NCI-H1417 (cell line): ENCODE measurements at regions not wholly inside any gene's neighbourhood (a gene's known extent, or its start where the extent isn't known, plus 50 kb on each side); places are given as distances from the start of the nearest gene placed in this dataset.

ENCODE experiments used
- DNase-seq, 3 experiments: peaks; one replicate each; lab custom pipeline; 2025; lab: John Stamatoyannopoulos, UW

DNA sequence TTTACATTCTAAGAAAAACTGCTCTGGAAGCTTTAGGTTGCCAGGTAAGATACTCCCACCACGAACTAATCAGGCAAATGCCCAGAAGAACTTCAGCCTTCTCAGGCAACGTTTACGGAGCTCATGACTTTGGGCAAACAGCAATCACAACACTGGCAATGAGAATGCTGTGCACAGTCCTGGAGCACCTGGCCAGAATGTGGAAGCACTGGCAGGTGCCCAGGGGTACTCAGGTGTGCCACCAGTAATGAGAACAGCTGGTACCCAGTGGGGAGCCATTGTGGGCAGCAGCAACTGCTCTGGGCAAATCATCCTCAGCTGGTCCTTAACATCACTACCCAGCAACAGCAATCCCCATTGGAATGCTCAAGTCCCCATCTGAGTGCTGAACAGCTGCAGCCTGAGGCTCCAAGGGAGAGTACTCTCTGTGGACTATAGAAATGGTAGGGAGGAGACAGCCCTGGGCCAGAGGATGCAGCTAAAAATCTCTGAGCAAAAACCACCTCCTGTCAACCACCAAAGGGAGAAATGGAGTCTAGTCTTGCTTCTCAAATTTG, 210.0 kb downstream of the FOXO1 start:
- peak; percentile 8 to 51 (median 13) for DNase-seq

GRCh38 chr13:40456979-40457553, 209.4 kb downstream of the FOXO1 start:
- DNase-seq = no peak

GRCh38 chr13:40457929-40458719, 208.3 kb downstream of the FOXO1 start:
- peak in 1 of 3 experiments; percentile 10 for DNase-seq

DNA sequence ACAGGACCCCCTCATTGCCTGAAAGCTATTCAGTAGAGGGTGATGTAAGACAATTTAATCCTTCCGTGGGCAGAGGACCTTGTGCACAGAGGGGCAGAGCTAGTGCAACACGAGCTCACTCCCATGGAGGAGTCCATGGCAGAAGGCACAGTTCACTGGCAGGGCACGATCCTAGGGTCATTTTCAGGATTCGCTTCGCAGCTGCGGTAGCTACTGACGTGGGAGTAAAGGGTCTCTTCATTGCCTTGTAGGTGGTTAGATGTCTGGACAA, 207.8 kb downstream of the FOXO1 start:
- DNase-seq = no peak

DNA sequence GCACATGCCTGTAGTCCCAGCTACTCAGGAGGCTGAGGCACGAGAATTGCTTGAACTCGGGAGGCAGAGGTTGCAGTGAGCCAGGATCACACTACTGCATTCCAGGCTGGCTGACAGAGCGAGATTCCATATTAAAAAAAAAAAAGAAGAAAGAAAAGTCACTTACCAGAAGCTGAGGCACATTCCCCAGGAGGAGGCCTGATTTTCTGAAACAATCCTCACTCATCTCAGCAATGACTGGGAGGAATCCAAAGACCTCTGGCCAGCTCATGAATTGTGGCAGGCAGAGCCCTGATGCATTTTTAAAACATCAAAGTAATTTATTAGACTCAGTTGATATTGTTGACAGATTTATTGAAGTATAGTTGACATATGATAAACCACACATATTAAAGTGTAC, 206.3 kb downstream of the FOXO1 start:
- DNase-seq = no peak

DNA sequence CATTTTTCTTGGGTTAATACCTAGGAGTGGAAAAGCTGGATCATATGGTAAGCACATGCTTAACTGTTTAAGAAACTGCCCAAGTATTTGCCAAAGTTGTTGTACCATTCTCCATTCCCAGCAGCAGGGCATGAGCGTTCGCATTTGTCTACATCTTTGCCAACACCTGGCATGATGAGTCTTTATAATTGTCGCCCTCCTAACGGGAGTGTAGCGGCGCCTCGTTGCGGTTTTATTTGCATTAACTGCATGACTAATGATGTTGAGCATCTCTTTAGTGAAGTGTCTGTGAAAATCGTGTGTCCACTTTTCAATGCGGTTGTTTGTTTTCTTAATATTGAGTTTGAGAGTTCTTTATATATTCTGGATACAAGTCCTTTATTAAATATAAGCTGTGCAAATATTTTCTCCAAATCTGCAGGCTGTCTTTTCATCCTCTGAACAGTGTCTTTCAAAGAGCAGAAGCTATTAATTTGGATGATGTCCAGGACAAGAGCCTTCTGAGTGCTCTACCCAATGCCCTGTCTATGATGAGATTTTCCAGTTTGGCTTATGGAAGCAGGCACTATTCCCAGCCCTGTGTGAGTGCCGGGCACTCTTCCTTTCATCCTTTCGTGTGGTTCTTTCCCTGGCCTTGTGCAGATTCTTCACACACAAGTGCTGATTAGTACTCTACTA, 202.0 kb downstream of the FOXO1 start:
- DNase-seq = peak in 1 of 3 experiments; percentile 36

DNA sequence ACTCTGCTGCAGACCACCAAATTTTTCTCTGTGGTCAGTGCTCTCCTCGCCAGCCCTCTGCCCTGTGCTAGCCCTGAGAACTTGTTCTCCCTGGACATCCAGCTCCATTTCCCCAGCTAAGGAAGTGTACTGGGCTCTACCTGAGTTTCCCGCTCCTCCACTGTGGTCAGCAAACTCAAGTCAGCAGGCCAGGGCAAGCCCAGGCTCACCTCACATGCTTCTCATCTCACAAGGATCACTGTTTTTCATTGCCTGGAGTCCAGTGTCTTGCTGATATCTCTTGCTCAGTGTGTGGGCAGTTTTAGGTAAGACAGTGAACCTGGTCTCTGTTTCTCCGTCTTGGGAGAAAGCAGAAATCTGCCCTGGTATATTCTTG, 201.4 kb downstream of the FOXO1 start:
- no peak for DNase-seq

DNA sequence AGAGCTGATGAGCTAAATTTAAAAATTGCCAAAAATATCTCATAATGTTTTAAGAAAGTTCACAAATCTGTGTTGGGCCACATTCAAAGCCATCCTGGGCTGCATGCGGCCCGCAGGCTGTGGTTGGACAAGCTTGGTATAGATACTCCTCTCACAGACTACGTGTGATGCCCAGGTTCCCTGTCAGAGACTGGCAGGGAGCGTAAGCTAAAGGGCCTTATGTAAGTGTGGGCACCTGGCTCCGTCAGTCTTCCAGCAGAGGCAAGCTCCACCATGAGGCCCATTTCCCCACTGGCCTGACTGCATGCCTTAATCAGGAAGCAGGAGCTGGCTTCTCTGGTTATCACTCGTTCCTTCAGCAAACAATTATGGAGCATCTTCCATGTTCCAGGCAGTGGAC, 200.2 kb downstream of the FOXO1 start:
- no peak for DNase-seq

DNA sequence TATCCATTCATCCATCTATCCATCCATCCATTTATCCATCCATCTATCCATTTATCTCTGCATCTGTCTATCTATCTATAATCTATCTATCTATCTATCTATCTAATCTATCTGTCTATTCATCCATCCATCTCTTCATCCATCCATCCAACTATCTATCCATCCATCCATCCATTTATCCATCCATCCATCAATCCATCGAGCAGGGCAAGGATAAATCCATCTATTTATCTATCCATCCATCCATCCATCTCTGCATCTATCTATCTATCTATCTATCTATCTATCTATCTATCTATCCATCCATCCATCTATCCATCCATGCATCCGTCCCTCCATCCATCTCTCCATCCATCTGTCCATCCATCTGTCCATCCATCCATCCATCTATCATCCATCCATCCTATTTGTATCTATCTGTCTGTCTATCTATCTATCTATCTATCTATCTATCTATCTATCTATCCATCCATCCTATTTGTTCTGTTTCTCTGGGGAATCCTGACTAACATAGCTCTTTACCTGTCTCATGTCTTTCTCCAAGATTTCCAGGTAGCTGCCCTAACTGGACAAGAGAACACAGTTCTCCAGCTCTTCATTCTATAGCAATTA, 198.1 kb downstream of the FOXO1 start:
- DNase-seq = no peak

- DNase-seq = no peak
Measured at GRCh38 chr13:40469581-40470310, 196.7 kb downstream of the FOXO1 start.

DNA sequence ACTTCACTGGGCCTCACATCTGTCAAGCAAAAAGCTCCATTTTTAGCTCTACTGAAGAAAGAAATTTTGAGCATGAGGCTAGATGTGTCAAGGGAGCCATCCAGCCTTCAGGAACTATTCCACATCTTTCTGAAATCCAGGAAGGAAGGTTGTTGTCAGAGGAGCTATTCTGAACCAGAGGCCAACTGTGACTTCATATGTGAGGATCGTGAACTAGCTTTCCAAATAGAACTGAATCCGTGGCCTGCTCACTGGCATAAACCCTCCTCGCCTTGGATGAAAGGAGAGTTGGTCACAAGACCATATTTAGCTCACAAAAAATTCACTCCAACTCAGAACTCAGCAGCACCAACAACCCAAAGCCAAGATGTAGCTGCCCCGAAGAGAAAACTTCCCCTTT, 195.8 kb downstream of the FOXO1 start:
- no peak for DNase-seq

GRCh38 chr13:40471076-40471475, 195.4 kb downstream of the FOXO1 start:
- DNase-seq = no peak

GRCh38 chr13:40471911-40472310, 194.5 kb downstream of the FOXO1 start:
- DNase-seq = no peak

DNA sequence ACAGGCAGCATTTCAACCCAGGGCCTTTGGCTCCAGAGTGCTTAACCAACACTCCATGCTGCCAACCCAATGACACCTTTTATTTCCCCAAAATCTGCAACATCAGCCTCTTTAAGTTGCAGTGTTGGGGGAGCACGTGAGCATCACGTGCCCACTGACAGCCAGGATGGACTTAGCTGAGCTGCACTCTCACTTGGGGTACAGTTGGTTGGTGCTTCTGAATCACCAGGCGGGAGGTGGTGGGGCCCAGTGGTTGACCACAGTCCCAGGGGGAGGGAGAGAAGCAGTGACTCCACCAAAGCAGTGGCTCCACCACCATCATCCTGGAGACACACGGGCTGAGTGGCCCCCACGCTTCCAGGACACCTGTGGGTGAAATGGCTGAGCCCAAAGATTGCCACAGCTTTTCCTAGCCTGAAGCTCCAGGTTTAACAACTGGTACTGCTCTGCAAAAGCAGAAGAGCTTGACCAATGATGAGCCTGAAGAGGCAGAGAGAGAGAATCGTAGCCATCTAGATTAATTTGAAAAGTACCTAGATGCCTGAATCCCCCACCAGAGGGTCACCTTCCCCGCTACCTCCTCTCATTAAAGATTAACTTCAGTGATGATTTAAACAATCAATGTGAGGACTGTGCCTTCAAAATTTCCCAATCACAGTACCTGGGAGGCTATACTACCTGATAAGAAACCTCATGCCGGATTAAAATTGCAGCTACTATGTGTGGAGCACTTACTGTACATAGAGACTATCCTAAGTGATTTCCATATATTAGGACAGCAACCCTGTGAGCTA, 193.8 kb downstream of the FOXO1 start:
- no peak for DNase-seq

GRCh38 chr13:40475617-40476016, 190.8 kb downstream of the FOXO1 start:
- DNase-seq = no peak

DNA sequence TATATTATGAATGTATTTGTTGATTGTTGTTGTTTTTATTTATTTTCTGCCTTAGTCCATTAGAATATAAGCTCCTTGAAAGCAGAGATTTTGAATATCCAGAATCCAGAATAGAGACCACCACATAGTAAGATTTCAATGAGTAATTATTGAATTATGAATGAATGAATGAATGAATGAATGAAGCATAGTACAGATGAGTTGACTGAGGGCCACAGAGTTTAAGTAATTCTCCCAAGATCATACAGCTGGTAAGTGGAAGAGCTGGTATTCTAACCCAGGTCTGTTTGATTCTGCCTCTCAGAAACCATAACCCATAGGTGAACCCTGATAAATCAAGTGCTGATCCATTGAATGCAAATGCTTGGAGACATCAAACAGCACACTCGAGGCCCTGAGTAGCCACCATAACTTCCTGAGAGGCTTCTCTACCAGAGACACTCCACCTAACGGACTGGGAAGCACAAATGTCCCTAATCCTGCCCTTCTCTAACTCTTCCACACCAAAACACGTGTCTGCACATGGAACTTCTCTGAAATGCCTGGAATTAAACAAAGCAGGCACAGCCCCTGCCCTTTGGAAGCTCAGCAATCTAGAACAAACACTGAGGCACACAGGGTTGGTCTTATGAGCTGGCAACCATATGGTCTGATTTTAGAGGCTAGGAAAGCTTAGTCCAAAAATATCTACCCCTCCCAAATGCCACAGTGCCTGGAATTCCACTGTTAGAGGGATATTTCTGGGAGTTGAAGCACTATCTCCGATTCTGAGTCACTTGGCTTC, 190.1 kb downstream of the FOXO1 start:
- no peak for DNase-seq

- no peak for DNase-seq
Measured at GRCh38 chr13:40477623-40478608, 188.5 kb downstream of the FOXO1 start.

DNA sequence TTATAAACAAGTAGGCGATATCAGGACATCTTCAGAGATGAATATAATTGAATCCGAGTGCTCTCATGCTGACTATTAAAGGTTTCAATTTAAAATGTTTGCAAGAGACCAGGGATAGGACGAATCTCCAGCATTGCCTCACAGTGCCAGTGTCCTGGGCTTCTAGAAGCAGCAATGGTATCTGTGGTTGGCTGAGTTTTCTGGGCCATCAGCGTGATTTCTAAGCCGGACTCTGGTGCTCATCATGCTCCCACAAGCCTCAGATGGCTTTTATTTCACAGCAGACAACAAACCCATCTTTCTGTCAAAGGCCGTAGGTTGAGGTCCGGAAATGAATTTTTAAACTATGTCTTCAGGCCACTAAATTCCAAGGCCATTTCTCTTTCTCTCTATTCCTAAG, 187.7 kb downstream of the FOXO1 start:
- no peak for DNase-seq

- no peak for DNase-seq
Measured at GRCh38 chr13:40479196-40479845, 187.1 kb downstream of the FOXO1 start.
